PC-3 (cell line): ENCODE measurements at regions not wholly inside any gene's neighbourhood (a gene's known extent, or its start where the extent isn't known, plus 50 kb on each side); places are given as distances from the start of the nearest gene placed in this dataset.

ENCODE experiments used
- ATAC-seq: fragments of 200-7000 bp; cut with Tn5 transposase; 2 replicates; pipeline ENCODE4 v1.9.1; 2020; ENCODE audit warnings: mild to moderate bottlenecking, moderate library complexity
- BruUV-seq: library from RNA; stranded (reverse); fragments of 400-500 nt; replicated peaks from 2 replicates; lab custom pipeline; 2021; lab: Mats Ljungman, UMichigan
- CTCF ChIA-PET: fragments of 300-600 bp; sonication (Branson Sonifier 250); formaldehyde crosslinking; loops from one replicate; lab custom pipeline; 2022; ENCODE audit warnings: antibody characterized with exemption; lab: Charles Lee
- POLR2A ChIA-PET: fragments of 300-600 bp; sonication (Branson Sonifier 250); formaldehyde crosslinking; loops from one replicate; lab custom pipeline; 2022; ENCODE audit warnings: antibody characterized with exemption; ENCODE audit not compliant: unreplicated experiment; lab: Charles Lee
- DNase-seq: peaks from one replicate; pipeline ENCODE4 v3.0.0-alpha.2; 2015
- H2AFZ ChIP-seq: fragments of 300-600 bp; sonication (generic); 2 replicates; pipeline ENCODE4 v1.6.0; 2016; ENCODE audit warnings: antibody characterized with exemption, low read length
- H3F3A ChIP-seq: fragments of 300-600 bp; sonication (generic); one replicate; pipeline ENCODE4 v1.6.0; 2017; ENCODE audit warnings: antibody characterized with exemption, low read length, control low read depth, mild to moderate bottlenecking; ENCODE audit not compliant: unreplicated experiment
- H3K27ac ChIP-seq: fragments of 300-600 bp; sonication (generic); 2 replicates; pipeline ENCODE4 v1.5.1; 2016; ENCODE audit warnings: mild to moderate bottlenecking, low read length
- H3K27me3 ChIP-seq: fragments of 300-600 bp; sonication (generic); 2 replicates; pipeline ENCODE4 v1.6.1; 2016; ENCODE audit warnings: low read length, mixed read lengths
- H3K36me3 ChIP-seq: fragments of 300-600 bp; sonication (generic); 2 replicates; pipeline ENCODE4 v1.6.1; 2016; ENCODE audit warnings: low read depth, mixed run types, low read length, mixed read lengths
- H3K4me1 ChIP-seq: fragments of 300-600 bp; sonication (generic); 2 replicates; pipeline ENCODE4 v1.5.1; 2016; ENCODE audit warnings: low read length; ENCODE audit not compliant: insufficient read depth
- H3K4me2 ChIP-seq: fragments of 300-600 bp; sonication (generic); 2 replicates; pipeline ENCODE4 v1.6.0; 2016; ENCODE audit warnings: low read length
- H3K4me3 ChIP-seq: fragments of 300-600 bp; sonication (generic); 2 replicates; pipeline ENCODE4 v1.5.1; 2016; ENCODE audit warnings: mild to moderate bottlenecking, low read length, mixed read lengths
- H3K79me2 ChIP-seq: fragments of 300-600 bp; sonication (generic); 2 replicates; pipeline ENCODE4 v1.6.1; 2017; ENCODE audit warnings: low read length, mixed read lengths
- H3K9ac ChIP-seq: fragments of 300-600 bp; sonication (generic); 2 replicates; pipeline ENCODE4 v1.6.0; 2016; ENCODE audit warnings: mild to moderate bottlenecking, low read length
- H3K9me2 ChIP-seq: fragments of 300-600 bp; sonication (generic); replicated peaks from 2 replicates; pipeline ENCODE4 v1.6.1; 2016; ENCODE audit warnings: mixed run types, low read length, mixed read lengths
- H3K9me3 ChIP-seq: fragments of 300-600 bp; sonication (generic); 2 replicates; pipeline ENCODE4 v1.6.1; 2016; ENCODE audit warnings: low read length, mixed read lengths
- H4K20me1 ChIP-seq: fragments of 300-600 bp; sonication (generic); 2 replicates; pipeline ENCODE4 v1.6.1; 2016; ENCODE audit warnings: low read length, mixed read lengths
- CTCF ChIP-seq: fragments of 300-600 bp; sonication (generic); conservative IDR thresholded peaks from 2 replicates; pipeline ENCODE4 v1.5.1; 2017; ENCODE audit warnings: antibody characterized with exemption, low read depth, mild to moderate bottlenecking, low read length
- EZH2 ChIP-seq: fragments of 300-600 bp; sonication (generic); IDR thresholded peaks from one replicate; pipeline ENCODE4 v1.6.1; 2017; ENCODE audit warnings: antibody characterized with exemption, mild to moderate bottlenecking, low read length; ENCODE audit not compliant: unreplicated experiment
- EZH2phosphoT487 ChIP-seq: fragments of 300-600 bp; sonication (generic); IDR thresholded peaks from 2 replicates; pipeline ENCODE4 v1.6.1; 2018; ENCODE audit warnings: mild to moderate bottlenecking, antibody characterized with exemption, low read length, borderline replicate concordance
- intact Hi-C: fragments of 100-400 bp; cut with micrococcal nuclease; formaldehyde crosslinking; loops from 2 replicates; pipeline ENCODE4 v1.9.0; 2023

- intact Hi-C loops, result no loop called here
Measured at GRCh38 chr5:12467799-12468198, 563.6 kb upstream of the CTNND2 start.

GRCh38 chr5:12460493-12461261 is 556.4 kb upstream of the CTNND2 start:
- no peaks in the 10 kb centered on the region for H3K27me3 ChIP-seq
- DNase-seq (peak; percentile 61), ATAC-seq (peak; percentile 67)
- H3K9me2 ChIP-seq, result no peaks in the 10 kb centered on the region; the same call in 1 of the 2 replicates
- no peak overlapping the region for H3K4me2 ChIP-seq
- no peak overlapping the region for H3K27ac ChIP-seq
- H3K36me3 ChIP-seq, result no peaks in the 10 kb centered on the region
- H3K79me2 ChIP-seq, result no peaks in the 10 kb centered on the region
- ChIA-PET CTCF (no interaction called here), POLR2A (no interaction called here)
- intact Hi-C loops, result no loop called here
- no peak overlapping the region for H3K4me3 ChIP-seq
- H3F3A ChIP-seq, result no peaks in the 10 kb centered on the region
- H3K9me3 ChIP-seq, result no peaks in the 10 kb centered on the region
- no TSS peak for BruUV-seq
- no peaks in the 10 kb centered on the region for H4K20me1 ChIP-seq
- no peak overlapping the region for H2AFZ ChIP-seq
- no peaks in the 10 kb centered on the region for H3K4me1 ChIP-seq
- H3K9ac ChIP-seq, result no peak overlapping the region
- TF ChIP-seq CTCF (no peak), EZH2 (no peak), EZH2phosphoT487 (no peak)

More at GRCh38 chr5:12467799-12468198, 563.6 kb upstream of the CTNND2 start:
- Histone ChIP-seq H3K9me3 (no peaks in the 10 kb centered on the region; the same call in 1 of the 2 replicates), H3K79me2 (no peaks in the 10 kb centered on the region), H3K9me2 (no peaks in the 10 kb centered on the region), H3F3A (no peaks in the 10 kb centered on the region), H3K36me3 (no peaks in the 10 kb centered on the region), H3K27ac (no peak overlapping the region), H3K4me2 (no peak overlapping the region), H3K4me1 (no peaks in the 10 kb centered on the region), H3K27me3 (no peaks in the 10 kb centered on the region), H2AFZ (no peak overlapping the region), H3K4me3 (no peak overlapping the region), H4K20me1 (no peaks in the 10 kb centered on the region), H3K9ac (no peak overlapping the region)
- DNase-seq (no peak), ATAC-seq (no peak)
- ChIA-PET POLR2A (no interaction called here), CTCF (no interaction called here)
- no TSS peak for BruUV-seq
- no peak for TF ChIP-seq EZH2

- Histone ChIP-seq H3K4me3 (no peak overlapping the region), H3K27me3 (no peaks in the 10 kb centered on the region), H3K27ac (no peak overlapping the region), H3K9me2 (no peaks in the 10 kb centered on the region; the same call in 1 of the 2 replicates), H3F3A (no peaks in the 10 kb centered on the region), H3K9me3 (no peaks in the 10 kb centered on the region), H3K4me1 (no peaks in the 10 kb centered on the region), H3K79me2 (no peaks in the 10 kb centered on the region), H4K20me1 (no peaks in the 10 kb centered on the region), H3K9ac (no peak overlapping the region), H2AFZ (no peak overlapping the region), H3K4me2 (no peak overlapping the region), H3K36me3 (no peaks in the 10 kb centered on the region)
- no TSS peak for BruUV-seq
- intact Hi-C loops, result no loop called here
- no peak for DNase-seq
- TF ChIP-seq CTCF, result no peak
- no peak for TF ChIP-seq EZH2phosphoT487
- TF ChIP-seq EZH2, result no peak
- ChIA-PET POLR2A (no interaction called here), CTCF (no interaction called here)
- no peak for ATAC-seq
Measured at GRCh38 chr5:12459326-12459725, 555.1 kb upstream of the CTNND2 start.
